Skeletal muscle cell (primary cell): ENCODE measurements at regions not wholly inside any gene's neighbourhood (a gene's known extent, or its start where the extent isn't known, plus 50 kb on each side); places are given as distances from the start of the nearest gene placed in this dataset.
A peak's percentile ranks its signal among the peaks of the same experiment; 100 is the strongest.

Source experiments
- DNase-seq: peaks from one replicate; pipeline ENCODE4 v3.0.0-alpha.2; 2010; ENCODE audit warnings: low read depth
- H3K4me3 ChIP-seq: 2 replicates; pipeline ENCODE4 v1.5.1; 2011; ENCODE audit warnings: low read depth, mild to moderate bottlenecking, control low read depth, low read length, moderate library complexity

DNA sequence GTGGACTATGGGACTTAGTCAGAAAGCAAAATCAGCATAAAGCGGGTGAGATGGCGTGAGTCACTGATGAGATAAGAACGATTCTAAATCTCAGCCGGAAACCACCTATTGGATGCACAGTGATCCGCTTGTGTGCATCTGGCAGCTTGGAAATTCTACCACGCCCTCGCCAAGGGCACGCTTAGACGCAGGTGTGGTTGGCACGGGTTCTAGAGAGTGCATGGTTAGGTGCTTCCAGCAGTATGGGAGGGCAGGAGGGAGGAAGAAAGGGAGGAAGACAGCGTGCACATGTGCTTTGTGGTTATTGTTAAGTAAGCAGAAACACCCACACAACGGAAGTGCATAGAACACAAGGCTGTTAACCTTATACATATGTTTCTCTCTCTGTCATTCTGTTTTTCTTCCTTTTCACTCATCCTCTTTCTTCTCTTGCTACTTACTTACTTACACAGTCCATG lies 374.0 kb upstream of the ASIC2 start:
- H3K4me3 ChIP-seq, result no peak overlapping the region
- DNase-seq, result no peak

DNA sequence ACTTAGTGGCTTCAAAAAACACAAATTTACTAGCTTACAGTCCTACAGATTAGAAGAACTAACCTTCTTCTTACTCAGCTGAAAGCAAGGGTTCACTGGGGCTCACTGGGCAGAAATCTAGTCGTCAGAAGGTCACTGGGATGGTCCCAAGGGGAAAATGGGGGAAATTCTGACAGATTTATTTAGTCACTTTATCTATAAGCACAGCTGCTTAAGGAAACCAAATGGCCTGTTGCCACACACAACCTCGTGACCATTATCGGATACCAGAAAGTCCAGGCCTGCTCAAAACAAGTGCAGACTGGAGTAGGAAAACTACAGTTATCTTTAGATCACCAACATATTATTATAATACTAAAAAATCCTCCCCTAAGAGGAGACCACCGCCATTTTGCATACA lies 374.6 kb upstream of the ASIC2 start:
- no peak overlapping the region for H3K4me3 ChIP-seq

DNA sequence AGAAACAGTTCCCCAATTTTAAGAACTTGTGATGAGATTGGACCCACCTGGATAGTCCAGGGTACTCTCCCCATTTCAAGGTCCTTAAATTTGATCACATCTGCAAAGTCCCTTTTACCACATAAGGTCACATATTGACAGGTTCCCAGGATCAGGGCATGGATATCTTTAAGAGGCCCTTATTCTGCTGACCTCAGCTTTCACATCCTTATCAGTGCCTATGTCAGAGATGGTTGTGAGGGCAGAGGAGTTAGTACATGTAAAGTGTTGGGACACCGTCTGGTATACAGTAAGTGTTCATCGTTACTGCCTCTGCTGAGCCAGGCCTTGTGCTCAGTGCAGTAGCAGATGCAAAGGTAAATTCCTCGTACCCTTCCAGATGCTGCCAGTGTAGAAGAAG lies 375.4 kb upstream of the ASIC2 start:
- no peak for DNase-seq
- H3K4me3 ChIP-seq, result no peak overlapping the region

More for the DNA sequence above, 374.6 kb upstream of the ASIC2 start:
- DNase-seq, result no peak

DNA sequence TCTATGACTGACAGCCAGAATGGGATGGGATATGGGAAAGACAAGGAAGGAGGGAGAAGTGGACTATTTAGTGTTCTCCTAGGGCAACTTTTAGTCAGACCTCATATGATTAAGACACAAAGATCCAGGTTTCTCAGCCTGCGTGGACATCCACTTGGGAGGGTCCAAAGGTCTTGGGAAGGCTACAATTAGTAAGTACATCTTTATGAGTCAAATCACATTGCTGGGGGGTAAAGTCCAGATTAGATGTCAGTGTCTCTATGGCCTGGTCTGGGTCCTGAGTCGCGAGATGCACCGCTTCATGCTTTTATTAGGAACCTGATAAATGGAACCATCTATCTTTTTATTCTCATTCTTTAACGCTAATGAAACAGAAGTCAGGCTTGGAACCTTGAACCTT lies 378.4 kb upstream of the ASIC2 start:
- DNase-seq, result no peak
- no peak overlapping the region for H3K4me3 ChIP-seq

DNA sequence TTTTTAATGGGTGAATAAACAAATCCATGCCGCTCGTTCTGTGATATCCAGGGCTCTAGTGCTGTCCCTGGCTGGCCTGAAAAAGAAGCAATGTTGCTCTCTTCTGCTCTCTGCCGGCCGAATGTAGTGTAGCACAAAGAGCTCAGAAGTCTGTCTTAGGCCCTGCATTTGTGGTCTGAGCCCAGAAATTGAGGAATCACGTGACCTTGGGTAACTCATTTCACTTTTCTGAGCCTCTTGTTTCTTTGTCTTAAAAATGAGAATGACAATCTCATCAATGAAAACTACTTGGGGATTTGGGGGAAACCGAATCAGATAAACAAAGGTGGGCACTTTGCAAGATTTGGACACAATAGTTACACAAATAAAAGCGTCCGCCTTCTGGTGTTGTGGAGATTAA lies 381.6 kb upstream of the ASIC2 start:
- DNase-seq, result peak; percentile 6
- H3K4me3 ChIP-seq, result no peak overlapping the region

DNA sequence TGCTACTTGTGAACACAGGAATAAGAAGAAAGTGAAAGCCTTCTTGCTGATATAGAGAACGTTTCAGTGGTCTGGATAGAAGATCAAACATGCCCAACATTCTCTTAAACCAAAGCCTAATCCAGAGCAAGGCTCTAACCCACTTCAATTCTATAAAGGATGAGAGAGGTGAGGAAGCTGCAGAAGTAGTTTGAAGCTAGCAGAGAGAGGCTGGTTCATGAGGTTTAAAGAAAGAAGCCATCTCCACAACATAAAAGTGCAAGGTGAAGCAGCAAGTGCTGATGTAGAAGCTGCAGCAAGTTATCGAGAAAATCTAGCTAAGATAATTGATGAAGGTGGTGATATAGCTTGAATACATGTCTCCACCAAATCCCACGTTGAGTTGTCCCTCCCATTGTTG lies 383.3 kb upstream of the ASIC2 start:
- DNase-seq, result no peak
- no peak overlapping the region for H3K4me3 ChIP-seq

DNA sequence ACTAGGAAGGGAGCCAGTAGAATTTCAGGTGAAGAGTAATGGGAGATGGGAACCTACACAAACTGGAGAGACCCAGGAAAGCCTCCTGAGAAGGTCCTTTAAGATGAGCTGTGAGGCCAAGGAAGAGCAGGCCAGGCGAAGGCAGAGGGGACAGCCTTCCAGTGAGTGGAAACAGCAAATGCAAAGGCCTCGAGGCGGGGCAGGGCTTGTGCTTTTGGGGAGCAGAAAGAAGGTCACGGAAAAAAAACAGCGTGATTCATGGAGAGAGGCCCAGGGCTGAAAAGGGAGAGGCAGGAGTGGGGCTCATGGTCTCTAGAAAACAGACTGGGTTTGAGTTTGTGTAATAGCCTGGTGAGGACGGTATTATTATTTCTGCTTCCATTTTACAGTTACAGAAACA lies 386.5 kb upstream of the ASIC2 start:
- DNase-seq, result no peak
- no peak overlapping the region for H3K4me3 ChIP-seq

DNA sequence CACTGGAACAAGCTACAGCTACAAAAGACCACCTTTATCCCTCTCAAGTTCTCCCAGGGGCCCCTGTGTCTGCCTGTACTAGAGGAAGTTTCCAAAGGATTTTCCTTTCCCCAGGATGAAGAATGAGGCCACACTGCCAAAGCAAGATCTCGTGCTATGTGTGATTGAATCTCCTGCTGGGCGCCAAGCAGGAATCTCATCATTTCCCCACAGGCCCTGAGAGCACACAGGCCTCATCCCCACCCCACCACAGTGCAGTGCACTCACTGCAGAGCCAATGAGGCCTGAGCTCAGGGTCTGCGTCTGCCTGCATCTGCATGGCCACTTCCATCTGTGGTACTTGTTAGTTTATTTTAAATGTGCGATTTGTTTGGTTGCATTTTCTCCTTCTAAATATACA lies 387.4 kb upstream of the ASIC2 start:
- DNase-seq, result no peak
- no peak overlapping the region for H3K4me3 ChIP-seq

DNA sequence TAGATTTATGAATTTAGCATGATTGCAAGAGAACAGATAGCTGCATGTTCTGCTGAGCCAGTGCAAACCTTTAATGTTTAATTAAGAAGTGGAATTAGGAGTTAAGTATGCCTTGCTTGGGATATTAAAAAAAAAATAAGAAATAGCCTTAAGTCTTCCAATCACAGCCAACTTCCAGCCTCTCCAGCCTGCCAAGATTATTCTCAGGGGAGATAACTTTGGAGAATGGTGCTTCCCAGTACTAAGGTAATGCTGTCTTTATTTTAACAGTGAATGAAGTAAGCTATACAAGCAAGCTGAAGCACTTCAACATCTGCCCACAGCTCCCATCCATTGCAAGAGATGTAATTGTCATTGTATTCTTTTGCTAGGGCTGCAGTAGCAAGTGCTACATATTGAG lies 389.5 kb upstream of the ASIC2 start:
- no peak overlapping the region for H3K4me3 ChIP-seq
- DNase-seq, result no peak

DNA sequence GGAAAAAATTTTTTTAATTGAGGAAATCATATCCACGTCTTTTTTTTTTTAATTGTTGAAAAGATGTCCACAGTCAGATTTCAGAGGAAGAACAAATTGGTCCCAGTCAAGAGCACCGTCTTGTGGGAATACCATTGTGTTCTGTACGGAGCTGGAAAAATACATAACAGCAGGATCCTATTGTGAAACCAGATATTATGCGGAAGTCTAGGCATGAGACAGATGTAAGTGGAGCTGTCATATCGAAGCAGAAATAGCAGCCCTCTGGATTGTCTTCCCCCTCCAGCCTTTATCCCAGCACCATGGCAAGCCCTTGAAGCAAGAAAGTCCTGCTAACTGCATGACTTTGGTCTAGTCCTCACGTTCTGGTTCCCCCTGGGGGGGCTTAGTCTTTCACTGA lies 391.6 kb upstream of the ASIC2 start:
- DNase-seq, result no peak
- no peak overlapping the region for H3K4me3 ChIP-seq

DNA sequence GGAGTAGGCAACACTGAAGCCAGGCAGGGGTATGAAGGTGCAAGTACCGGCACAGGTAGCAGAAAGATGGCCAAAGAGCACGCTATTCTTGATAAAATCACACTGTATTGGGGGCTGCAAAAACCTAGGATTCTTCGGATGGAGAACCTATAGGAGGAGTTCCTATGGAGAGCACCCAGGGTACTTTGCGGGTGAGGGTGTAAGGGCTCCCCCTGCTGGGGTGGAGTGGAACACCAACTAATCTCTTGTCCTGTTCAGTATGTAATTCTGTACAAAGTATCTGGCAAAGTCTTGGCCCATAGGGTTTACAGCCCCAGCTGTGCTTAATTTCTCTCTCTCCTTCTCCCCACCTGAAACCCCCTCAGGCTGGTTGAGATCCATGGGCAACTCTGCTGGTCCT lies 393.1 kb upstream of the ASIC2 start:
- DNase-seq, result no peak

DNA sequence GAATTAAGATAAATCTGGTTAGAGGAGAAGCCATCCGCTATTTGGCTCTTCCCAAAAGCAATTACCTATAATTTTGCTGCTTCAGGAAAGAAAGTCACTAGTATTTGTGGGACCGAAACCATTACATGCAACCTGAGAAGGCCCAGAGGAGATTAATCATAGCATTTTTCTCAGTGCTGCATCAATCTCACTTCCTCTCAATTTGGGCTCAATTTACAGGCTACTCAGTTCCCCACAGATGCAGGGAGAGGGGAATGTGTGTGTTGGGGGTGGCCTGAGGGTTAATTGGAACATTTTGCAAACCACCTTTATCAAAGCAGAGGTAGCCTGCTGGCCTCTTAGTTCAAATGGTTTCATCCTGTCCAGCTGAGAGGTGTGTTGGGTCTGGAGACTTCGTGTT lies 394.7 kb upstream of the ASIC2 start:
- DNase-seq, result no peak
- no peak overlapping the region for H3K4me3 ChIP-seq

More for the DNA sequence above, 393.1 kb upstream of the ASIC2 start:
- H3K4me3 ChIP-seq, result no peak overlapping the region

DNA sequence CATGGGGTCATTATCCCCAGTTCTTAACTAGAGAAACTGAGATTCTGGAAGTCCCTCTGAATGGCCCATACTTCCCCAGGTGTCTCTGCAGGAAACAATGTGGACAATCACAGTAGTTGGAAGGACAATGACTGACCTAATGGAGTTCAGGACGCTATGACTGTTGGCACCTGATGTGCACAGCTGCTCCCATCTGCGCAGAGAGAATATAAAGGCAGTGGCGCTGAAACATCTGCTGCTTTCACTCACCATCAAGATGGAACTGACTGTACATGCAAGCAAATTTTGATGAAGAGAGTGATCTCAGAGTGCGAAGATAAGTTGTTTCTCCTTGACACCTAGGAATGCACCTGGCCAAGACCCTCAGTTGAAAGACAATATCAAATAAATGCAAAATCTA lies 395.7 kb upstream of the ASIC2 start:
- DNase-seq, result no peak
- no peak overlapping the region for H3K4me3 ChIP-seq

DNA sequence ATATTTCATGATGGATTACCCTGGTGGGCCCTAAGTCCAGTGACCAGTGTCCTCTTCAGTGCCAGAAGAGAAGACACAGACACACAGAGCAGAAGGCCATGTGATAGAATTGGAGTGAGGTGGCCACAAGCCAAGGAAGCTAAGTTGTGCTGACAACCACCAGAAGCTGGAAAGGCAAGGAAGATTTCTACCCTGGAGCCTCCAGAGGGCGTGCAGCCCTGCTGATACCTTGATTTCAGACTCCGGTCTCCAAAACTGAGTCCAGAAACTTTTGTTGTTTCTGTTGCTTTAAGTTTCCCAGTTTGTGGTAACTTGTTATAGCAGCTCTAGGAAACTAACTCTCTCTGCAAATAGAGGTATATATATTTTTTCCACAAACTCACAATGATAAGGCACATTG lies 396.6 kb upstream of the ASIC2 start:
- H3K4me3 ChIP-seq, result no peak overlapping the region
- DNase-seq, result no peak

DNA sequence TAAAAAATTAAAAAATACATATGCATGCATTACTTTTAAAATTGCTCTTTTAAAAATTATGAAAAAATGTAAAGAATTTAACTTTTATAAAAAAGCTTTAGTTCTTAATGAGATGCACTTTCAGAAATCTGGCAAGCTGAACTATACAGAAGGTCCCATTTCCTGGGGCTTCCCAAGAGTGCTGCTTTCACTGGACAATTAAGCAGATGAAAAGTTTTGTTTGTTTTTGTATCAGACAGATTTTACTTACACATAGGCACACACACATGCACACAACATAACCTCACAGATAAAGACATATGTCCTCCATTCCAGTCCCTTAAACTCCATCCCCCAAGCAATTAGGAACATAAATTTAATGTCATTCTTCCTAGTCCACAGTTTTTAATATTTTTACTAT lies 402.3 kb upstream of the ASIC2 start:
- no peak for DNase-seq

DNA sequence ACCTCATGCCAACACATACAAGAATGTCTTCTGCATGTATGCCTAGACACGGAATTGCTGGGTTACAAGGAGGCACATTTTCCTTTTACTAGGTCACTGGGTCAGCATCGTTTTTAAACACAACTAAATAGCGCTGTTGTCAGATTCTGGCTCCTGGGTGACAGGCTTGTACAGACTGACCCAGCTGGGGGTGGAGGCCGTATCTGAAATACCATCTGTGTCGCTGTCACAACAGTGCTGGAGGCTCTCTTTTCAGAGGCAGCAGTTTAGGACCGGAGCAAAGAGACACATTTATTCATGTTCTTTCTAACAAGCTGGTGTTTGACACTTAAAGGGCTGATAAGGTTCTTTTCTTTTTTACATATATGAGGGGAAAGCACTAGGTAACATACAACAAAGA lies 403.0 kb upstream of the ASIC2 start:
- no peak for DNase-seq
- no peak overlapping the region for H3K4me3 ChIP-seq

More for the DNA sequence above, 402.3 kb upstream of the ASIC2 start:
- no peak overlapping the region for H3K4me3 ChIP-seq

DNA sequence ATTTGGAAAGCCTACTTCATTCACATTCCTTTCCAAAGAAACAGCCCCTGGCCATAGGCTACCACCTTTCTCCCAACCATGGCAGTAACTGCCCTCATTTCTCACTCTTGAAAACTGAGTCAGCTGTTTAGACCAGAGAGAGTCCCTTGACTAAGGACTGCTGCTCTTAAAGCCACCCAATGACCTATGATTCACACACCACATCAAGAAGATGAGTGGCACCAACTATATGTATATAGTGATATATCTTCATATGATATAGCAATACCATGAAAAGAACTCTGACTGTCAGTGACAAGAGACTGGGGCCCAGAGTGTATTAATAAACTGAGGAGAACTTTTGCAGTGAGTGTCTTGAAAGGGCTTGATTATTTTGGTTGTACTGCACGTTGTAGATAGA lies 404.5 kb upstream of the ASIC2 start:
- H3K4me3 ChIP-seq, result no peak overlapping the region
- no peak for DNase-seq

DNA sequence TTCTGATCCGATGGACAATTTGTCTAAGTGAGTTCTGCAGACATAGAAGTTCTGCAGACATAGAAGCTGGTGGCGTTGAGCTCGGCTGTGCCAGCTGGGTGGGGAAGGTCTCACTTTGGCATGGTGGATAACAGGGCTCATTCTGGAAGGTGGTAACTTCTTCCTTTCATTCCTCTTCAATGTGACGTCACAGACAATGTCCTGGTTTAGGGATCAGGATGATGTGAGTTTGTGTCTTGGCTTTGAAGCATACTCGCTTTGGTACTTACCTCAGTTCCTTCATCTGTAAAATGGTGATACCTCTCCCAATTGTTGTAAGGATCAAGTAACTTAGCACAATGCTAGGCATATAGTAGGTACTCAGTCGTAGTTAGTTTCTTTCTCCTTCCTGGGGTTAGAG lies 408.8 kb upstream of the ASIC2 start:
- DNase-seq, result no peak
- no peak overlapping the region for H3K4me3 ChIP-seq

DNA sequence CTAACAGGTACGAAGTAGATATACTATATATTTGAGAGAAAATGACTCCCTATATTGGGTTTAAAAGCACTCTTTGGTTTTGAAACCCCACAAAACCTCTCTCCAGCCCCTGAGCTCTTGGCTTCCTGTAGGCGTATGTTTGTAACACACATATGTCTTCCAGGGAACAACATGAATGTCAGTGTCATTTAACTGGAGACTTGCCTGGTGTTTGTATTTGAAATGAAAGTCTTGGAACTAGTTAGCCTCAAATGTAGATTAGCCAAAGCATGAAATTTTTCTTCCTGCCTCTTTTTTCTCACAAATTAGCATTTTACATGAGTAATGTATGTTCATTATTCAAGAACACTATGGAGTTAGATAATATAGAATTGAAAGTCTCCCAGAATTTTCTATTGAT lies 411.8 kb upstream of the ASIC2 start:
- H3K4me3 ChIP-seq, result no peak overlapping the region
- DNase-seq, result no peak

DNA sequence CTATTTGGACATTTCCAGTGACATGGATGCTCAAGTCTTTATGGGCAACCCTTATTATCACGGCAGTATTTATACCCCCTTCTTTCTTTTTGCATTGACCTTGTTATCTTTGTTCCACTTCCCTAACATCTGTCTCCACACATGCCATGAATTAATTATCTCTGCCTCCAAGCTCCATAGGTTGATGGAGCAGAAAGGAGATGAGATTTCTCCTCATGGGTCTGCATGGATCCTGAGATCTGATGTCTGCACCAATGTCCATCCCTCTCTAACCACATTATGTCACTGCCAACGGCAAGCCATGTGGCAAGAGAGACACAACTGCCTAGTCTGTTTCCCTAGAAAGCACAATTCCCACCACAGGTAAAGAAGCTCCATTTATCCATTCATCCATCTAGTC lies 416.8 kb upstream of the ASIC2 start:
- H3K4me3 ChIP-seq, result no peak overlapping the region
- no peak for DNase-seq

DNA sequence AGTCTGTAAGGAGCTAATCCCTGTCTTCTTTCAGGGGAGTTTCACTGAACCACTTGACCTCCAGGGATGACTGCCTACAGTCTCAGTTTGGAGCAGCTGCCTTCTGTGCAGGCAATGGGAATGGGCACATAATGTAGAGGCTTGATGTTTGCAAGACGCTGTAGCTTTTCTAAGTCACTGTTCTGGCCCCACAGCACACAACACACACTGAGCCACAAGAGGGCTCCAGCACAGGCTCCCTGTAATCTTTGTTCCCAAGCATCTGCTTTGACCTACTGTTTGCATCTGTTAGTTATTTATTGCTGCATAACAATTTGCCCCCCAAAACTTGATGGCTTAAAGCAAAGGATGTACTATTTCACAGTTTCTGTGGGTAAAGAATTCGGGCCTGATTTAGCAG lies 419.0 kb upstream of the ASIC2 start:
- no peak for DNase-seq
- H3K4me3 ChIP-seq, result no peak overlapping the region

DNA sequence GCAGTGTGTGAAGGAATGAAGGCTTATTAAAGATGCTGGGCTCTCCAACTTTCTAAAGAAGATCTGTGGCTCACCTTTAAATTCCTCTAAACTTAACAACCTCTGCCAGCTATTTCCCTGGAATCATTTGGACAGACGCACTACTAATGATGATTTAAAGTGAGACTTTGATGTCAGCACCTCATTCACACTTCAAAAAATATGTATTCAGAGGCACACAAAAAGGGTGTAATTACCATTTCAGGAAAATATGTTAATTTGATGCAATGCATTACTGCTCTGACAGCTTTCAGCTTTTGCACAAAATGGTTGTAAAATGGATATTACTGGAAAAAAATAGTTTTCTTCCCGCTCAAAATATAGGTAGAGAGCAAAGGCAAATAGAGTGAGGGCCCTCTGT lies 423.9 kb upstream of the ASIC2 start:
- no peak for DNase-seq

More for the DNA sequence above, 423.9 kb upstream of the ASIC2 start:
- no peak overlapping the region for H3K4me3 ChIP-seq
